VCaP (cell line): ENCODE measurements at regions not wholly inside any gene's neighbourhood (a gene's known extent, or its start where the extent isn't known, plus 50 kb on each side); places are given as distances from the start of the nearest gene placed in this dataset.
"Not testable (repeated sequence)": the region's sequence is repeated elsewhere in the genome, so short reads cannot be mapped to it uniquely, and the experiment has no call there.

ENCODE experiments used
- H3K27ac ChIP-seq: fragments of 450-650 bp; 2 replicates; pipeline ENCODE4 v1.5.1; 2017
- TF ChIP-seq, protein P1 (sequence below): fragments of 450-650 bp; conservative IDR thresholded peaks from 2 replicates; pipeline ENCODE4 v1.5.1; 2017; ENCODE audit warnings: mild to moderate bottlenecking, moderate library complexity

GRCh38 chr9:89686621-89687020 lies 81.8 kb downstream of the GADD45G start:
- TF ChIP-seq, protein P1, sequence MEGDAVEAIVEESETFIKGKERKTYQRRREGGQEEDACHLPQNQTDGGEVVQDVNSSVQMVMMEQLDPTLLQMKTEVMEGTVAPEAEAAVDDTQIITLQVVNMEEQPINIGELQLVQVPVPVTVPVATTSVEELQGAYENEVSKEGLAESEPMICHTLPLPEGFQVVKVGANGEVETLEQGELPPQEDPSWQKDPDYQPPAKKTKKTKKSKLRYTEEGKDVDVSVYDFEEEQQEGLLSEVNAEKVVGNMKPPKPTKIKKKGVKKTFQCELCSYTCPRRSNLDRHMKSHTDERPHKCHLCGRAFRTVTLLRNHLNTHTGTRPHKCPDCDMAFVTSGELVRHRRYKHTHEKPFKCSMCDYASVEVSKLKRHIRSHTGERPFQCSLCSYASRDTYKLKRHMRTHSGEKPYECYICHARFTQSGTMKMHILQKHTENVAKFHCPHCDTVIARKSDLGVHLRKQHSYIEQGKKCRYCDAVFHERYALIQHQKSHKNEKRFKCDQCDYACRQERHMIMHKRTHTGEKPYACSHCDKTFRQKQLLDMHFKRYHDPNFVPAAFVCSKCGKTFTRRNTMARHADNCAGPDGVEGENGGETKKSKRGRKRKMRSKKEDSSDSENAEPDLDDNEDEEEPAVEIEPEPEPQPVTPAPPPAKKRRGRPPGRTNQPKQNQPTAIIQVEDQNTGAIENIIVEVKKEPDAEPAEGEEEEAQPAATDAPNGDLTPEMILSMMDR, result no peak
- H3K27ac ChIP-seq, result peak overlapping the region; percentile 82

- H3K27ac ChIP-seq, result peak overlapping the region; percentile 82
- TF ChIP-seq, protein P1, result no peak
Measured at GRCh38 chr9:89687188-89687587, 82.4 kb downstream of the GADD45G start.

DNA sequence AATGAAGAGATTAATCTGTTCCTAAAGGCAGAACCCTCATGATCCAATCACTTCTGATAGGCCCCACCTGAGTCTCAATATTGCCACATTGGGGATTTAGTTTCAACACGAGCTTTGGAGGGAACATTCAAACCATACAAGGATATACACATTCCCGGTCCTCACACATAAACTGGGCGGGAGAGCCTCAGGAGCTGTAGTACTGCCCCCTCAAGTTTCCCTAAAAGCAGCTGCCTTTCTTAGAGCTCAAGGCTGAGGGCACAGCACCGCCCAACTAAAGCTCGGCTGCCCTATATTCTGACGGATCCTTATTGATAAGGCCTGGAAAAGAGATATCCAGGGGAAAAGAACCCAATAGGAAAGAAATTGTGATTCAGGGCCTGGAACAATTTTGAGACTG lies 83.0 kb downstream of the GADD45G start:
- H3K27ac ChIP-seq, result peak overlapping the region; percentile 82
- TF ChIP-seq, protein P1, result no peak

DNA sequence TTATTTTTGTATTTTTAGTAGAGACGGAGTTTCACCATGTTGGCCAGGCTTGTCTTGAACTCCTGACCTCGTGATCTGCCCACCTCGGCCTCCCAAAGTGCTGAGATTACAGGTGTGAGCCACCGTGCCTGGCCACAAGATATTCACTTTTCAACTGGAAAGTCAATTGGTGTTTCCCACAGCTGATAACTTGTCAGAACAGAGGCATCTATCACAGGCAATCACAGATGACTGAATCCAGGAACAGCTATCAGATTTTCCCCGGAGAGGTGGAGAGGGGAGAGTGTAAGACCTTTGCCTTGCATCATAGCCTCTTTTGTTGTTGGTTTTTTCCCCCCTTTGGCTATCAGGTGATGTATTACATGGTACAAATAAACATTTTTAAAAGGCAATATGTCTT lies 84.5 kb downstream of the GADD45G start:
- not testable (repeated sequence) for H3K27ac ChIP-seq

DNA sequence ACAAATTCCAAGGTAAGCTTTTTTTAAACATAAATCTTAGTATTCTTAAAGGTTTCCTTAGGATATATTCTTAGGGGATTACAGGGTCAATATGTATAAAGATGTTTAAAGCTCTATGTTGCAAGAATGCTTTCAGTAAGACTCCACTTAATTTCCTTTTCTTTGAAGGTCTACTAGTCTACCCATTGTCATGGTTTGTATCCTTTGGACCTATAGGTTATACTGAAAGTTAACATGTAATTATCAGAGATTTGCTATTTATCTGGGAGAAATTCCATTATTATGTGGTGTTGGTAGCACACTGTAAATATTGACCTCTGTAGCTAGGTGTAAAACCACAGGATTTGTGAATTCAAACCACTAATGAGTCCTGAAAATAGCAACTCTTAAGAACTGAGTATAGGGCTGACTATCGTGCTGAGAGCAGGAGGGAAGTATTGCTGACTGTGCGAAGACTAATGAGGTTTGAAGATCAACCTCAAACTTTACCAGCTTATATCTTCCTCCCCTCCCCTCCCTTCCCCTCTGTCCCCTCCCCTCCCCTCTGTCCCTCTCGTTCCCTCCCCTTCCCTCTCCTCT lies 85.6 kb downstream of the GADD45G start:
- no peak overlapping the region for H3K27ac ChIP-seq
- TF ChIP-seq, protein P1, result no peak

GRCh38 chr9:89695441-89695891 lies 90.7 kb downstream of the GADD45G start:
- H3K27ac ChIP-seq, result no peak overlapping the region
- TF ChIP-seq, protein P1, result no peak

GRCh38 chr9:89695979-89696378 lies 91.2 kb downstream of the GADD45G start:
- not testable (repeated sequence) for H3K27ac ChIP-seq

- no peak overlapping the region for H3K27ac ChIP-seq
- TF ChIP-seq, protein P1, result no peak
Measured at GRCh38 chr9:89696780-89697179, 92.0 kb downstream of the GADD45G start.

DNA sequence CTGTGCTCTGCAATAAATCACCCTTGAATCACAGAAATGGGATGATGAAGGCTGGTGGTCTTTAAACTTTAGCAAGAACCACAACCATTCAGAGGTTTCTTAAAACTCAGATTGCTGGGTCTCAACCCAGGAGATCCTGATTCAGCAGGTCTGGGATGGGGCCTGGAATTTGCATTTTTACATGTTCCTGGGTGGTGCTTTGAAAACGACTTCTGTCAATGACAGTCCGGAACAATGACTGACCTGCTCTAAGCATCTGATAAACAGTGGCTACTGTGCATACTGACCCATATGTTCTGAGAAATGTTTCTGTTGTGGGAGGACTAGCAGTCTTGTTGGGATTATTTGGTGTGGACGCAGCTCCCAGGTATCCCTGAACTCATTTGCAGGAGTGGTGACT lies 92.7 kb downstream of the GADD45G start:
- no peak overlapping the region for H3K27ac ChIP-seq
- TF ChIP-seq, protein P1, result no peak
